Type B pancreatic cell (in vitro differentiated cells): ENCODE measurements at regions not wholly inside any gene's neighbourhood (a gene's known extent, or its start where the extent isn't known, plus 50 kb on each side); places are given as distances from the start of the nearest gene placed in this dataset.

Experiments used
- DNase-seq: peaks from one replicate; pipeline ENCODE4 v3.0.0; 2021; ENCODE audit warnings: mixed read lengths; ENCODE audit not compliant: unreplicated experiment; ENCODE audit errors: extremely low spot score
- H3K27ac Mint-ChIP-seq: 2 replicates; pipeline ENCODE4 v1.8.0; 2021; ENCODE audit warnings: mild to moderate bottlenecking, mixed read lengths
- H3K27me3 Mint-ChIP-seq: 2 replicates; pipeline ENCODE4 v1.8.0; 2021; ENCODE audit warnings: mixed read lengths
- H3K36me3 Mint-ChIP-seq: 2 replicates; pipeline ENCODE4 v1.8.0; 2021; ENCODE audit warnings: mixed read lengths
- H3K4me1 Mint-ChIP-seq: one replicate; pipeline ENCODE4 v1.8.0; 2021; ENCODE audit warnings: mixed read lengths; ENCODE audit not compliant: unreplicated experiment
- H3K4me3 Mint-ChIP-seq: 2 replicates; pipeline ENCODE4 v1.8.0; 2021; ENCODE audit warnings: mild to moderate bottlenecking, mixed read lengths
- H3K9me3 Mint-ChIP-seq: 2 replicates; pipeline ENCODE4 v1.8.0; 2021; ENCODE audit warnings: mixed read lengths
- TF ChIP-seq, protein P1 (sequence below): fragments of 200-600 bp; sonication (generic); conservative IDR thresholded peaks from 2 replicates; pipeline ENCODE4 v1.5.0; 2021; ENCODE audit warnings: antibody characterized with exemption, mild to moderate bottlenecking

DNA sequence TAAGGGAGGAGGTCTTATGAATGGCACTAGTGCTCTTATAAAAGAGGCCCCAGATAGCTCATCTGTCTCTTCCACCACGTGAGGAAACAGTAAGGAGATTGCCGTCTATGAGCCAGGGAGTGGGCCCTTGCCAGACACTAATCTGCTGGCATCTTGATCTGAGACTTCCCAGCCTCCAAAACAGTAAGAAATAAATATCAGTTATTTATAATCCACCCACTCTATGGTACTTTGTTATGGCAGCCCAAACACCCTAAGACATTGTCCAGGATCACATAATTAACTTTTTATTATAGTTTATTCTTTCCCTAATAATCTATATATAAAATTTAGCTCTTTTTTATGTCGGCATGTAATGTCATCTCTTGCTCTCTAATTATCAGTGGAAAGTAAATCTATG, 144.0 kb upstream of the IRF2BP2 start:
- no peak for DNase-seq
- Mint-ChIP-seq H3K36me3 (no peaks in the 10 kb centered on the region), H3K4me3 (no peak overlapping the region), H3K27me3 (no peaks in the 10 kb centered on the region), H3K27ac (no peak overlapping the region), H3K4me1 (peaks cover 33% of the 10 kb centered on the region), H3K9me3 (no peaks in the 10 kb centered on the region)
- TF ChIP-seq, protein P1, sequence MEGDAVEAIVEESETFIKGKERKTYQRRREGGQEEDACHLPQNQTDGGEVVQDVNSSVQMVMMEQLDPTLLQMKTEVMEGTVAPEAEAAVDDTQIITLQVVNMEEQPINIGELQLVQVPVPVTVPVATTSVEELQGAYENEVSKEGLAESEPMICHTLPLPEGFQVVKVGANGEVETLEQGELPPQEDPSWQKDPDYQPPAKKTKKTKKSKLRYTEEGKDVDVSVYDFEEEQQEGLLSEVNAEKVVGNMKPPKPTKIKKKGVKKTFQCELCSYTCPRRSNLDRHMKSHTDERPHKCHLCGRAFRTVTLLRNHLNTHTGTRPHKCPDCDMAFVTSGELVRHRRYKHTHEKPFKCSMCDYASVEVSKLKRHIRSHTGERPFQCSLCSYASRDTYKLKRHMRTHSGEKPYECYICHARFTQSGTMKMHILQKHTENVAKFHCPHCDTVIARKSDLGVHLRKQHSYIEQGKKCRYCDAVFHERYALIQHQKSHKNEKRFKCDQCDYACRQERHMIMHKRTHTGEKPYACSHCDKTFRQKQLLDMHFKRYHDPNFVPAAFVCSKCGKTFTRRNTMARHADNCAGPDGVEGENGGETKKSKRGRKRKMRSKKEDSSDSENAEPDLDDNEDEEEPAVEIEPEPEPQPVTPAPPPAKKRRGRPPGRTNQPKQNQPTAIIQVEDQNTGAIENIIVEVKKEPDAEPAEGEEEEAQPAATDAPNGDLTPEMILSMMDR, result no peak

DNA sequence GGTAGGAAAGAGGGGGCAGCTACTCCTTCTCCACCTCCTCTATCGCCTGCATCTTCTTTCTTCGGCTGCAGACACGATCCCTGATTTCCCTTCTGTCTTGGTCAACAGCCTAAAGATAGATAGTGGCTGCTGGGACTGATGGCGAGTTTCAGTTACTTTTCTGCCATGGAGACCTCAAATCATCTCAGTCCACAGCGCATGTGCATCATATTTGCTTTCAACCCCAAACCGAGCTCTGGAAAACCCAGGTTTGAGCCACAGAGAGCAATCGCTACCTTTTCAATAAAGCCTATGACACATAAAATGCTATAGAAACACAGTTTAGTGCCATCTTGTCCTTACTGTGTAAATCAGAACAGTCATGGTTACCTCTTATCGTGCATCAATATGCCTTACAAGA, 142.9 kb upstream of the IRF2BP2 start:
- no peaks in the 10 kb centered on the region for H3K36me3 Mint-ChIP-seq
- H3K27me3 Mint-ChIP-seq, result no peaks in the 10 kb centered on the region
- peaks cover 37% of the 10 kb centered on the region for H3K4me1 Mint-ChIP-seq
- DNase-seq, result no peak
- H3K4me3 Mint-ChIP-seq, result no peak overlapping the region
- no peaks in the 10 kb centered on the region for H3K9me3 Mint-ChIP-seq
- H3K27ac Mint-ChIP-seq, result no peak overlapping the region
- TF ChIP-seq, protein P1, result no peak

- TF ChIP-seq, protein P1, result no peak
- H3K36me3 Mint-ChIP-seq, result no peaks in the 10 kb centered on the region
- no peaks in the 10 kb centered on the region for H3K9me3 Mint-ChIP-seq
- peaks cover 39% of the 10 kb centered on the region for H3K4me1 Mint-ChIP-seq
- H3K4me3 Mint-ChIP-seq, result no peak overlapping the region
- H3K27ac Mint-ChIP-seq, result no peak overlapping the region
- no peak for DNase-seq
- H3K27me3 Mint-ChIP-seq, result no peaks in the 10 kb centered on the region
These were observed 141.7 kb upstream of the IRF2BP2 start for GRCh38 chr1:234751678-234752077.

- H3K4me3 Mint-ChIP-seq, result no peak overlapping the region
These were observed 141.1 kb upstream of the IRF2BP2 start for GRCh38 chr1:234750922-234751627.

GRCh38 chr1:234748713-234749112, 138.7 kb upstream of the IRF2BP2 start:
- Mint-ChIP-seq H3K4me1 (peaks cover 54% of the 10 kb centered on the region), H3K9me3 (no peaks in the 10 kb centered on the region), H3K4me3 (no peak overlapping the region), H3K36me3 (no peaks in the 10 kb centered on the region), H3K27ac (no peak overlapping the region), H3K27me3 (no peaks in the 10 kb centered on the region)
- no peak for DNase-seq
- TF ChIP-seq, protein P1, result no peak

More at GRCh38 chr1:234750922-234751627, 141.1 kb upstream of the IRF2BP2 start:
- no peaks in the 10 kb centered on the region for H3K9me3 Mint-ChIP-seq
- TF ChIP-seq, protein P1, result no peak
- no peaks in the 10 kb centered on the region for H3K27me3 Mint-ChIP-seq
- peaks cover 40% of the 10 kb centered on the region for H3K4me1 Mint-ChIP-seq
- no peak for DNase-seq
- peak overlapping the region; percentile 24 for H3K27ac Mint-ChIP-seq
- H3K36me3 Mint-ChIP-seq, result no peaks in the 10 kb centered on the region
